ENCODE measurements at regions not wholly inside any gene's neighbourhood (a gene's known extent, or its start where the extent isn't known, plus 50 kb on each side); places are given as distances from the start of the nearest gene placed in this dataset.

GRCh38 chr6:51299621-51300380, 481.1 kb downstream of the TFAP2B start:
- no peak for TF ChIP-seq EZH2 (IDR thresholded peaks at IDR 0.05)
- TF ChIP-seq POLR2AphosphoS5 (IDR thresholded peaks at IDR 0.05; ENCODE audit: borderline replicate concordance, low read depth, low read length), result no peak
